ENCODE measurements at regions not wholly inside any gene's neighbourhood (a gene's known extent, or its start where the extent isn't known, plus 50 kb on each side); places are given as distances from the start of the nearest gene placed in this dataset.

DNA sequence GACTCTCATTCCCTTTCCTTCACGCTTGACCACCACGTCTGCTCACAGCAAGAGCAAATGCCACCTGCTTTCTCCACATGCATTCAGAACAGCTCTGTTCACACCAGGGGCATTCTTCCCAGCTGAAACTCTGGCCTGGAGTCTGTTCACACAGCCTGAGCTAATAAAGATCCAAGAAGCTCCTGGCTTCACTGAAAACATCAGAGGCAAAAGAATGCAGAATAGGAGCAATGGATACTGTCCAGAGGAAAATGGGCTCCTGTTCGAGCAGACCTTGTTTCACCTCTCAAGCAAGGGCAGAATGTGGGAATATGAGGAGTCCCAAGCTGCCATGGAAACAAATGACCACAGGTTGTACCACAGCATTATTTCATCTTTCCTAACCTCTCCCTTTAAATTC lies 402.7 kb upstream of the TNC start:
- TF ChIP-seq GABPB1 (CRISPR knock-in tag; IDR thresholded peaks at IDR 0.05) (no peak), MAX (CRISPR knock-in tag; IDR thresholded peaks at IDR 0.05) (no peak), TCF7 (CRISPR knock-in tag; IDR thresholded peaks at IDR 0.05; ENCODE audit: low read depth) (no peak), ZNF219 (CRISPR knock-in tag; IDR thresholded peaks at IDR 0.05; ENCODE audit: borderline replicate concordance) (no peak), TEAD4 (CRISPR knock-in tag; IDR thresholded peaks at IDR 0.05) (no peak), KAT7 (CRISPR knock-in tag; IDR thresholded peaks at IDR 0.05; ENCODE audit: borderline replicate concordance) (no peak)
- TF ChIP-seq, protein P1, sequence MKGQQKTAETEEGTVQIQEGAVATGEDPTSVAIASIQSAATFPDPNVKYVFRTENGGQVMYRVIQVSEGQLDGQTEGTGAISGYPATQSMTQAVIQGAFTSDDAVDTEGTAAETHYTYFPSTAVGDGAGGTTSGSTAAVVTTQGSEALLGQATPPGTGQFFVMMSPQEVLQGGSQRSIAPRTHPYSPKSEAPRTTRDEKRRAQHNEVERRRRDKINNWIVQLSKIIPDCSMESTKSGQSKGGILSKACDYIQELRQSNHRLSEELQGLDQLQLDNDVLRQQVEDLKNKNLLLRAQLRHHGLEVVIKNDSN (CRISPR knock-in tag; IDR thresholded peaks at IDR 0.05): no peak
- TF ChIP-seq, protein P2, sequence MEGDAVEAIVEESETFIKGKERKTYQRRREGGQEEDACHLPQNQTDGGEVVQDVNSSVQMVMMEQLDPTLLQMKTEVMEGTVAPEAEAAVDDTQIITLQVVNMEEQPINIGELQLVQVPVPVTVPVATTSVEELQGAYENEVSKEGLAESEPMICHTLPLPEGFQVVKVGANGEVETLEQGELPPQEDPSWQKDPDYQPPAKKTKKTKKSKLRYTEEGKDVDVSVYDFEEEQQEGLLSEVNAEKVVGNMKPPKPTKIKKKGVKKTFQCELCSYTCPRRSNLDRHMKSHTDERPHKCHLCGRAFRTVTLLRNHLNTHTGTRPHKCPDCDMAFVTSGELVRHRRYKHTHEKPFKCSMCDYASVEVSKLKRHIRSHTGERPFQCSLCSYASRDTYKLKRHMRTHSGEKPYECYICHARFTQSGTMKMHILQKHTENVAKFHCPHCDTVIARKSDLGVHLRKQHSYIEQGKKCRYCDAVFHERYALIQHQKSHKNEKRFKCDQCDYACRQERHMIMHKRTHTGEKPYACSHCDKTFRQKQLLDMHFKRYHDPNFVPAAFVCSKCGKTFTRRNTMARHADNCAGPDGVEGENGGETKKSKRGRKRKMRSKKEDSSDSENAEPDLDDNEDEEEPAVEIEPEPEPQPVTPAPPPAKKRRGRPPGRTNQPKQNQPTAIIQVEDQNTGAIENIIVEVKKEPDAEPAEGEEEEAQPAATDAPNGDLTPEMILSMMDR (IDR thresholded peaks at IDR 0.05): no peak
- TF ChIP-seq, protein P3, sequence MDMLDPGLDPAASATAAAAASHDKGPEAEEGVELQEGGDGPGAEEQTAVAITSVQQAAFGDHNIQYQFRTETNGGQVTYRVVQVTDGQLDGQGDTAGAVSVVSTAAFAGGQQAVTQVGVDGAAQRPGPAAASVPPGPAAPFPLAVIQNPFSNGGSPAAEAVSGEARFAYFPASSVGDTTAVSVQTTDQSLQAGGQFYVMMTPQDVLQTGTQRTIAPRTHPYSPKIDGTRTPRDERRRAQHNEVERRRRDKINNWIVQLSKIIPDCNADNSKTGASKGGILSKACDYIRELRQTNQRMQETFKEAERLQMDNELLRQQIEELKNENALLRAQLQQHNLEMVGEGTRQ (CRISPR knock-in tag; IDR thresholded peaks at IDR 0.05): no peak
